Uterus (tissue), 3 donors: ENCODE measurements at regions not wholly inside any gene's neighbourhood (a gene's known extent, or its start where the extent isn't known, plus 50 kb on each side); places are given as distances from the start of the nearest gene placed in this dataset.

Experiments
- DNase-seq, 2 donors: peaks; one replicate each; pipeline ENCODE4 v3.0.0-alpha.2; 2019 to 2020
- H3K27ac ChIP-seq, 2 donors: fragments of 200-600 bp; sonication (generic); 1 replicate in 1 of 2; 2 replicates in 1 of 2; pipeline ENCODE4 v1.5.1; 2016 to 2018
- H3K27me3 ChIP-seq, 2 donors: fragments of 200-600 bp; sonication (generic); one replicate each; pipeline ENCODE4 v1.5.1; 2018 to 2019; ENCODE audit warnings: control low read depth in 1 of 2
- H3K36me3 ChIP-seq, 2 donors: fragments of 200-600 bp; sonication (generic); one replicate each; pipeline ENCODE4 v1.5.1; 2019; ENCODE audit warnings: control low read depth in 1 of 2
- H3K4me1 ChIP-seq, 2 donors: fragments of 200-600 bp; sonication (generic); one replicate each; pipeline ENCODE4 v1.5.1; 2018 to 2019; ENCODE audit warnings: control low read depth in 1 of 2
- H3K4me3 ChIP-seq, 2 donors: fragments of 200-600 bp; sonication (generic); 1 replicate in 1 of 2; 2 replicates in 1 of 2; pipeline ENCODE4 v1.5.1; 2018 to 2019; ENCODE audit warnings: mild to moderate bottlenecking in 1 of 2
- H3K9me3 ChIP-seq, 2 donors: fragments of 200-600 bp; sonication (generic); one replicate each; pipeline ENCODE4 v1.5.1; 2019; ENCODE audit warnings: control low read depth in 1 of 2
- CTCF ChIP-seq, 4 experiments: fragments of 200-600 bp in 2 of 4; fragments of 450-650 bp in 2 of 4; sonication (generic) in 2 of 4; IDR thresholded peaks; one replicate each; pipeline ENCODE4 v1.5.1; 2016 to 2019; ENCODE audit warnings: antibody characterized with exemption in 4 of 4, mild to moderate bottlenecking in 2 of 4, moderate library complexity in 1 of 4
- POLR2A ChIP-seq, 2 donors: fragments of 450-650 bp; IDR thresholded peaks; one replicate each; pipeline ENCODE4 v1.6.1; 2016; ENCODE audit warnings: antibody characterized with exemption in 2 of 2, mild to moderate bottlenecking in 1 of 2, moderate library complexity in 1 of 2
- intact Hi-C: fragments of 100-400 bp; cut with DNase I; formaldehyde crosslinking; loops from one replicate; pipeline ENCODE4 v1.15.1; 2023; ENCODE audit warnings: low total_unique reads
- donor health status: DM: yes; HTN: yes; CAD: no.

DNA sequence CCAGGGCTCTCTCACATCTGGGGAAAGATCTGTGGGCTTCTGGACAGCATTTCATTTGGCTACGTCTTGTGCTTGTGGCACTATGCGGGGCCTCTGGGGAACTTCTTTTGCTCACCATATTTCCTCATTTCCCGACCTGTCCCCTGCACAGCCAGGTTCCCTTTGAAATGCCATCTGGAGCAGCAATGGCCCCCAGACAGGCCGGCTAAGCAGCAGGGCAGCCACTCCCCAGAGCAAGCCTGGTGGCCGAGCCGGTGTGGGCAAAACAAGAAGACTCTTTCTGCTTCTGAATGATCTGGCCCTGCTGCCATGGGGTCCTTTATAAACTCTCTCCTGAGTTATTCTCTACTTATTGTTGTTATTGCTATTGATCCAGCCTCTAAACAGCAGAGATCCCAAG is 190.7 kb upstream of the NECTIN1 start:
- H3K9me3 ChIP-seq, result no peaks in the 10 kb centered on the region
- H3K36me3 ChIP-seq, result no peaks in the 10 kb centered on the region
- intact Hi-C loops, result no loop called here
- no peaks in the 10 kb centered on the region for H3K4me1 ChIP-seq
- H3K4me3 ChIP-seq, result no peak overlapping the region
- DNase-seq, result no peak
- H3K27me3 ChIP-seq, result no peaks in the 10 kb centered on the region
- H3K27ac ChIP-seq, result no peak overlapping the region
- TF ChIP-seq POLR2A (IDR thresholded peaks at IDR 0.05) (no peak), CTCF (IDR thresholded peaks at IDR 0.05) (no peak)

DNA sequence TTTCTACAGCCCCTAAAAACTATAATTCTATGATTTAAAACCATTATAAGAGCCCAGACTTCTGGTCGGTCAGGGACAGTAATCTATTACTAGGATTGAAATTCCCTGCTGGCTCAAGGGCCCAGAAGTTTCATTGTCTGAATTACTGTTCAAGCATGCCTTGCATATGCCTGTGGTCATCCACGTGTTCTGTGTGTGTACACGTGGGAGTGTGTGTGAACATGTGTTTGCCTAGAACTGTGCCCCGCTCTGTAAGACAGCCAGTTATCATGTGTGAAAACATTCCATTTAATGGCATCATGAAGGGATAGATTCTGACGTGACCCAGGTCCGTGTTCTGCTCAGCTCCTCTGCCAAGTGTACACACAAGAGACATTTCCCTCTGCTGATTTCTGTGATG is 189.3 kb upstream of the NECTIN1 start:
- intact Hi-C loops, result no loop called here
- Histone ChIP-seq H3K9me3 (no peaks in the 10 kb centered on the region), H3K4me1 (no peaks in the 10 kb centered on the region), H3K36me3 (no peaks in the 10 kb centered on the region), H3K4me3 (no peak overlapping the region), H3K27ac (no peak overlapping the region), H3K27me3 (no peaks in the 10 kb centered on the region)
- DNase-seq, result no peak
- TF ChIP-seq POLR2A (IDR thresholded peaks at IDR 0.05) (no peak), CTCF (IDR thresholded peaks at IDR 0.05) (no peak)

- Histone ChIP-seq H3K4me3 (no peak overlapping the region), H3K27ac (no peak overlapping the region), H3K27me3 (no peaks in the 10 kb centered on the region), H3K9me3 (no peaks in the 10 kb centered on the region), H3K36me3 (no peaks in the 10 kb centered on the region), H3K4me1 (no peaks in the 10 kb centered on the region)
- intact Hi-C loops, result no loop called here
- no peak for TF ChIP-seq POLR2A (IDR thresholded peaks at IDR 0.05)
- TF ChIP-seq CTCF (IDR thresholded peaks at IDR 0.05), result no peak
- DNase-seq, result no peak
Measured at GRCh38 chr11:119916568-119916967, 187.6 kb upstream of the NECTIN1 start.

GRCh38 chr11:119912229-119912628 is 183.2 kb upstream of the NECTIN1 start:
- Histone ChIP-seq H3K27me3 (no peaks in the 10 kb centered on the region), H3K9me3 (no peaks in the 10 kb centered on the region), H3K27ac (no peak overlapping the region), H3K4me3 (no peak overlapping the region), H3K36me3 (no peaks in the 10 kb centered on the region), H3K4me1 (no peaks in the 10 kb centered on the region)
- DNase-seq, result no peak
- TF ChIP-seq CTCF (IDR thresholded peaks at IDR 0.05) (no peak), POLR2A (IDR thresholded peaks at IDR 0.05) (no peak)
- intact Hi-C loops, result no loop called here

- H3K27me3 ChIP-seq, result no peaks in the 10 kb centered on the region
- no peak for DNase-seq
- H3K4me1 ChIP-seq, result no peaks in the 10 kb centered on the region
- intact Hi-C loops, result no loop called here
- no peak overlapping the region for H3K27ac ChIP-seq
- H3K9me3 ChIP-seq, result no peaks in the 10 kb centered on the region
- H3K4me3 ChIP-seq, result no peak overlapping the region
- TF ChIP-seq POLR2A (IDR thresholded peaks at IDR 0.05) (no peak), CTCF (IDR thresholded peaks at IDR 0.05) (no peak)
- H3K36me3 ChIP-seq, result no peaks in the 10 kb centered on the region
Measured at GRCh38 chr11:119910650-119911049, 181.7 kb upstream of the NECTIN1 start.
